ENCODE measurements at regions not wholly inside any gene's neighbourhood (a gene's known extent, or its start where the extent isn't known, plus 50 kb on each side); places are given as distances from the start of the nearest gene placed in this dataset.

DNA sequence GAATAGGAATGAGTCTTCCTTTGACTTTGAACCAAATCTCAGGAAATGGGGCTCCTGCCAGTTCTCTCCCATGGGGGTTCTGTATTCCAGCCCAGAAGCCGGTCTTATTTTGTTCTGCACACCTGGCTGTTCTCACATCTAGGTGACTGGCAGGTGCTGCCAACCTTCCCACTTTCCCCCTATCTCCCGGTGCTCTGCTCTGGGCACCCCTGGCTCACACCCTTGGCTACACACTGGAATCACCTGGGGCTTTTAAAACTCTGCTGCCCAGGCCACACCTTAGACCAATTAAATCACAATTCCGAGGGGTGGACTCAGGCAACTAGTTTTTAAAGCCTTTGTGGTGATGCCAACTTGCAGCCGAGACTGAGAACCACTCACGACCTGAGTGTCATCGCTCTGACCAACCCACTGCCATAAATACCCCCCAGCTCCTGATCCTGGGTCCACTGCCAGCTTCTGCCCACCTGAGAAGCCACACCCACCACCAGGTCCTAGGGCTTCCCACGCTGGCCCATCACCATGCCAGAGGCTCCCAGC, 69.2 kb downstream of the KCNF1 start:
- TF ChIP-seq POLR2A (IDR thresholded peaks at IDR 0.05; ENCODE audit: low read depth, low read length) = no peak
- TF ChIP-seq POLR2AphosphoS5 (IDR thresholded peaks at IDR 0.05; ENCODE audit: low read depth, low read length) = no peak
- TF ChIP-seq SPI1 (IDR thresholded peaks at IDR 0.05; ENCODE audit: low read depth, low read length) = no peak
- TF ChIP-seq TAF1 (IDR thresholded peaks at IDR 0.05; ENCODE audit: low read depth, low read length) = no peak
- TF ChIP-seq POU2F2 (IDR thresholded peaks at IDR 0.05; ENCODE audit: low read depth, low read length) = no peak
- no peak for TF ChIP-seq PAX5 (IDR thresholded peaks at IDR 0.05; ENCODE audit: insufficient read depth, low read length, severe bottlenecking)
